HG03565 (cell line): ENCODE measurements at regions not wholly inside any gene's neighbourhood (a gene's known extent, or its start where the extent isn't known, plus 50 kb on each side); places are given as distances from the start of the nearest gene placed in this dataset.
"Not testable (repeated sequence)": the region's sequence is repeated elsewhere in the genome, so short reads cannot be mapped to it uniquely, and the experiment has no call there.

Experiments
- ATAC-seq: cut with Tn5 transposase; IDR thresholded peaks from one replicate; pipeline ENCODE4 v1.9.1; 2021; ENCODE audit warnings: mild to moderate bottlenecking, moderate library complexity; ENCODE audit not compliant: unreplicated experiment

DNA sequence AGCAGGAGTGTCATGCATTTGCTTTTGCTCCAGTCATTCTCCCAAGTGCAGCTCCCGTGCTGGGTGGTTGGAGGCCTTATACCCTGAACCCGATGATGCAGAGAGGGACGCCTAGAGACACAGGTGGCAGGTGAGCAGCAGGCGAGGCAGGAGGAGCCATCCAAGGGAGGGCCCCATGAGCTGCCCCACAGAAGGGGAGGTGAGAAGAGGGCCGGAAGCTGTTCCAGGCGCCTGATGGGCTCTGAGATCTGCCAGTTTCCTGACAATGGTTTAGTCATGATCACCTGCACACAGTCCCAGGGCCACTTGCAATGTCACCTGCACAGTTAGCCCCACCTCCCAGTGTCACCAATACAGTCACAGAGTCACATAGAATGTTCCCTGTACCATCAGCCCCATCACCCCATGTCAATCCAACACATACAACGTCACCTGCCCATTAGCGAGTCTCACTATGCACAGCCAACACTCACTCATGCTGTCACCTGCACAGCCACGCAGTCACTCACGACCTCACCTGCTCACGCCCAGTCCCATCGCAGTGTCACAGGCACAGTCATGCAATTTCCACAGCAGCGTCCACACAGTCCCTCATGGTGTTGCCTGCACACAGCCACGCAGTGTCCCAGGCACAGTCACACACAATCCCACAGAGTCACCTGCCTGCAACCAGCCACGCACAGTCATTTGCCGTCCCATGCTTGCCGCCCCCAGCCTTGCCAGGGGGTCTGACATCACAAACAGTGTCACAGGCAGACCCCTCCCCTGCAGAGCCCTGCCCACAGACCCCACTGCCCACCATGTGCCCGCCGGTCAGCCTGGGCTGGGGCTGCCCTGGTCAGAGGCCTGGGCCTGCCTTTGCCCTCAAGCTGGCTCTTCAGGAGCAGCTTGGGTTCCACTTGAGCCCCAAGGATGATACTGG, 113.4 kb downstream of the LHX2 start:
- no peak for ATAC-seq

DNA sequence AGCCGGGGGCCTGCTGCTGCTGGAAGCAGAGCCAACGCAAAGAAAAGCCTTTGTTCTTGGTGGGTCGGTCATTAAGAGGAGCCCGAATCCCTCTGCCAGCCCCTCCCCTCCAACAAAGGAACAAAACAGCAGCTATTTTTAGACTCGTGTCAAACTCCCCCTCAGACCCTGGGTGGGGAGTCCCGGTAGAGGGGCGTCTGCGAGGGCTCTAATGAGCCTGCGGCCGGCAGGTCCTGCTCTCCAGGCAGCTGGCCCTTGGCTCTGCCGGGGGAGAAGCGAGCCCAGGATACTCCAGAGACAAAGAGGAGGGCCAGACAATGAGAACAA, 114.0 kb downstream of the LHX2 start:
- ATAC-seq = no peak

DNA sequence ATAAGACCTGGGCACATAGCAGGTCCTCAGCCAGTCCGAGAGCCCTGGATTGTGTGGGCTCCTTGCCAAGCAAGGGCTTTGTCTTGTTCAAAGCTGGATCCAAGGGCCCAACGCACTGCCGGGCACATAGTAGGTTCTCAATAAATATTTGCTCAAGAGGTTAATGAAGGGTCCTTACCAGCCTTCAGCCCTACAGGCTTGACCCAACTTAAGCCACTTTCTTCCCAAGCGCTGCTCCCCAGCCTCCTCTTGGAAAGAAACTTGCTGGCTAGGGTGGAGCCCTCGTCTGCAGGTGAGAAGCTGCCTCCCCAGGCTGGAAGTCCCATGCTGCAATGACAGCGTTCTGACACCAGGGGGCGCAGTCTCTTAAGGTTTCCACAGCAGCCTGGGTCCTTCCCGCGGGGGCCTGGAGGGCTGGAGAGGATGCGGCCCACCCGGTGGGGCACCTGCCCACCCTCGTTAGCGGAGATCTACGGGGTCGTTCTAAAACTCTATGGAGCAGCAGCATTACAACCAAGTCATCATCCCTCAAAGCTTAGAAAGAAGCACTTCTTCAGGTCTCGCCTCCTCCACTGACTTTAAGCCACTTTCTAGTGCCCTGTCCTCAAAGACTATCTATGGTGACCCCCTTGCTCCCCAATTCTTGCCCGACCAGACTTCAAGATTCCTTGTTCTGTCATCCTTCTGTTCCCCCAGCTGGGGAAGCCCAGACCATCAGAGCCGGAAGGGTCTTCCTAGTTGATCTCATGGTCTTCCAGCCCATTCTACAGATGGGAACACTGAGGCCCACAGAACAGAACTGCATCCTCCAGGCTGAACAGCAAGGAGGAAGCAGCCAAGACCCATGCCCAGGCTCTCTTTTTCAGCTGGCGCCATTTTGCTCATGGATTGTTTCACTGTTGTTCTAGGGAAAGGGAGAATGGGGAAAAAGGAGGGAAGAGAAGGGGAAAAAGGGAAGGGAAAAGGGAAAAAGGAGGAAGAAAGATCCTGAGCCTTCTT, 115.4 kb downstream of the LHX2 start:
- no peak for ATAC-seq

DNA sequence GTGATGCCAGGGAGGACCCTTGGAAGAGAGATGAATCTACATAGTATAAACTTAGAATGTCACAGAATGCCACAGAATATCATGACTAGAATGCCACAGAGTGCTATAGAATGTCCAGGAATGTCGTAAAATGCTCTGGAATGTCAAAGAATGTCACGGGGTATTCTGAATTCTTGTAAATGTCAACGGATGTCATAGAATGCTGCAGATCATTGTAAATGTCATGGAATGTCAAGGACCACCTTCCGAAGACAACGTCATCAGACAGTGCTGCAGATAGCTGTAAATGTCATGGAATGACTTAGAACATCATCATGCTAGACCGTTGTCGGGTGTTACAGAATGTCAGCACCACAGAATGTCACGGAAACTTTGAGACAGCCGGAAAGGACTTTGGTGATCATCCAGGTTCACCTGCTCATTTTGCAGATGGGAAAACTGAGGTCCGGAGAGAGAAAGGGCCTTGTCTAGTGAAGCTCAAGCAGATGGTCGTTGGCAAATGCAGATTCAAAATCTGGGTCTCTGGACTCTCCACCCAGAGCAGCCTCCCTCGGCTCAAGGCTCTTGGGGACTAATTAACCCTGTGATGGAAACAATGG, 117.1 kb downstream of the LHX2 start:
- no peak for ATAC-seq

DNA sequence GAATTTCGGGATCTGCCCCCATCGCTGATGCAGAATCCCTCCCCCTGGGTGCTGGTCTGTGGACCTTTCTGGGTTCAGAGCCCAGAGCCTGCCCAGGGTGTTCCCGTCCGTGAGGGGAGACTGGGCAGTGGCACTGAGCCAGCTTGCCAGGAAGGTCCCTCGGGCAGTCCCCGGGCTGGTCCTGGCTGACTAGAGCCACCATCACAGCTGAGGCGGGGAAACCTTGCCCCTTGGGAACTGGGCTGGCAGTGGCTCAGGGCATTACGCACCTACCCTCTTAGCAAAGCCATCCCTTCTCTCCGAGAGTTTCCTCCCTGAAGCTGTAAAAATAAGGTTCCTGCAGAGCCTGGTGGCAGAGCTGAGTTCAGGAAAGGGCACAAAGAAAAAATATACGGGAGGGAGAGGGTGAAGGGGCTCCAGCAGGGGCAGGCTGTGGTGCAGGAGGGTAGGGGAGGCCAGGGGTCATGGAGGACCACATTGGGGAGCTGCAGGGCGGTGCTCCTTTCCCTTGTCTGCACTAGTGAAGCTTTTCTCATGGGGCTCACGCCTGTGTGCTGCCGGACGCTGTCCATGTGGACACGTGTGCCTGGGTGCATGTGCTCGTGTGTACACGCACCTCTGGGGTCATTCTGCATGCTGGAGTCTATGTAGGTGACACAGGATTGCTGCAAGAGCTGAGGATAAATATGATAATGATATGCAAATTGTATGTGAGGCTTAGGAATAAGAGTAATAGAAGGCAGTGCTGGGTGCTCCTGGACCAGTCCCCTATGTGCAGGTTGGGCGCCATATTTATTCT, 118.9 kb downstream of the LHX2 start:
- ATAC-seq = no peak

DNA sequence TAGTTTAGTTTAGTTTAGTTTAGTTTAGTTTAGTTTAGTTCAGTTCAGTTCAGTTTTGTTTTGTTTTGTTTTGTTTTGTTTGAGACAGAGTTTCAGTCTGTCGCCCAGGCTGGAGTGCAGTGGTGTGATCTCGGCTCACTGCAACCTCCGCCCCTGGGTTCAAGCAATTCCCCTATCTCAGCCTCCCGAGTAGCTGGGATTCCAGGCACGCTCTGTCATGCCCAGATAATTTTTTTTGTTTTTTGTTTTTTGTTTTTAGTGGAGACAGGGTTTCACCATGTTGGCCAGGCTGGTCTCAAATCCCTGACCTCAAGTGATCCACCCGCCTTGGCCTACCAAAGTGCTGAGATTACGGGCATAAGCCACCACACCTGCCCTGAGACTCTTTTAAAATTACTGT, 120.0 kb downstream of the LHX2 start:
- not testable (repeated sequence) for ATAC-seq

DNA sequence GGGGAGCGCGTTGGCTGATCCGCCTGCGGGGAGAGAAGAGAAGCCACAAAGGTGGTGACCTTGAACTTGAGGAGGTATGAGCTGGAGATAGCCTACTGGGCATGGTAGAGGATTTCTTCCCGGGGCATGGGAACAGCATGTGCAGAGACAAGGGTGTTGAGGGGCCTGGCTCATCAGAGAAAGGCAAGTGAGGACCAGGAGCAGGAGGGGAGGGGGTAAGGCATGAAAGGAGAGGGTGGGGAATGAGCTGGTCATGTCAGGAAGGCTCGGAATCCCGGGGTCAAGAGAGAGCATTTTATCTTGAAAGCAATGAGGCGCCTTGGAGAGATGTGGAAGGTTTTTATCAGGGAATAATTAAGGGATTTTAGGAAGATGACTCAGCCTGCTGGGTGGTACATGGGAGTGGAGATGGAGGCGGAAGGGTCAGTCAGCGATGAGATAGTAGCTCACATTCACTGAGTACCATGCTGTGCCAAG, 121.1 kb downstream of the LHX2 start:
- no peak for ATAC-seq

DNA sequence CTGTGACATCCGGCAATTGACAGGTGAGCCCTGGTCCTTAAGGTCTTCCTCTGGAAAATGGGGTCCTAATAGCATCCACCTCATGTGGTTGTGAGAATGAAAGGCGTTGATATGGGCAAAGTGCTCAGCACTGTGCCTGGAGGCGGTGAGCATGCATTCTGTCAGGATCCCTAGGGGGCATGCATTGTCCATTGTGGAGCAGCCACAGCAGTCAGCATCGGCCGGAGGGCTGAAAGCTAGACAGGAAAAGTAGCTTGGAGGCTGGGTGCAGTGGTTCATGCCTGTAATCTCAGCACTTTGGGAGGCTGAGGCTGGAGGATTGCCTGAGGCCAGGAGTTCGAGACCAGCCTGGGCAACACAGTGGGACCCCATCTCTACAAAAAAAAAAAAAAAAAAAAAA, 122.2 kb downstream of the LHX2 start:
- ATAC-seq = no peak

DNA sequence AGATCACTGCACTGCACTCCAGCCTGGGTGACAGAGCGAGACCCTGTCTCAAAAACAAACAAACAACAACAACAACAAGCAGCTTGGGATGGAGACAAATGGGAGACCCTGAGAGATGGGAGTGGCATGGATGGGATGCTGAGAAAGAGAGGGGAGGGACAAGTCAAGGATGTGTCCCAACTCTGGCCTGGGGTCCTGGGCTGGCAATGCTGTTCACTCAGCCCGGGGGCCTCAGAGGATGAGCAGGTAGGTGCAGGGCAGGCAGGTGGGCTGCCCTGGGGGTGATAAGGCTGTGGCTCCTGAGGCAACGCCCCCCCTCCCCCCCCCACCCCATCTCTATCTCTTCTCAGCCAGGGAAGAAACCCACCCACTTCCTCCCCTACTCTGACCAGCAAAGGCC, 123.0 kb downstream of the LHX2 start:
- no peak for ATAC-seq

DNA sequence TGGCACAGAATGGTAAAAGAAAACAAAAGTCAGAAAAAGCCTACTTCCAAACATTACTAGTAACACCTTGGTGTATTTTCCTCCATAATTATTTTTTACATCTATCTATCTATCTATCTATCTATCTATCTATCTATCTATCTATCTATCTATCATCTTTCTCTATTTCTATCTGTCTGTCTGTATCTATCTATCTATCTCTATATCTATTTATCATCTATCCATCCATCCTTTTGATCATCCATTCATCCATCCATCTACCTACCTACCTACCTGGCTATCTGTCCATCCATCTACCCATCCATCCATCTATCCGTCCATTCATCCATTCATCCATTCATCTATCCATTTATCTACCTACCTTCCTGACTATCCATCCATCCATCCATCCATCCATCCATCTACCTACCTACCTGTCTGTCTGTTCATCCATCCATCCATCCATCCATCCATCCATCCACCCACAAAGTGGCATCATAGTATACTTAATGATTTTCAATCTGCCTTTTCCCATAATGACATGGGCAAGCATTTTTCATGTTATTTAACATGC, 121.9 kb upstream of the NEK6 start:
- no peak for ATAC-seq

DNA sequence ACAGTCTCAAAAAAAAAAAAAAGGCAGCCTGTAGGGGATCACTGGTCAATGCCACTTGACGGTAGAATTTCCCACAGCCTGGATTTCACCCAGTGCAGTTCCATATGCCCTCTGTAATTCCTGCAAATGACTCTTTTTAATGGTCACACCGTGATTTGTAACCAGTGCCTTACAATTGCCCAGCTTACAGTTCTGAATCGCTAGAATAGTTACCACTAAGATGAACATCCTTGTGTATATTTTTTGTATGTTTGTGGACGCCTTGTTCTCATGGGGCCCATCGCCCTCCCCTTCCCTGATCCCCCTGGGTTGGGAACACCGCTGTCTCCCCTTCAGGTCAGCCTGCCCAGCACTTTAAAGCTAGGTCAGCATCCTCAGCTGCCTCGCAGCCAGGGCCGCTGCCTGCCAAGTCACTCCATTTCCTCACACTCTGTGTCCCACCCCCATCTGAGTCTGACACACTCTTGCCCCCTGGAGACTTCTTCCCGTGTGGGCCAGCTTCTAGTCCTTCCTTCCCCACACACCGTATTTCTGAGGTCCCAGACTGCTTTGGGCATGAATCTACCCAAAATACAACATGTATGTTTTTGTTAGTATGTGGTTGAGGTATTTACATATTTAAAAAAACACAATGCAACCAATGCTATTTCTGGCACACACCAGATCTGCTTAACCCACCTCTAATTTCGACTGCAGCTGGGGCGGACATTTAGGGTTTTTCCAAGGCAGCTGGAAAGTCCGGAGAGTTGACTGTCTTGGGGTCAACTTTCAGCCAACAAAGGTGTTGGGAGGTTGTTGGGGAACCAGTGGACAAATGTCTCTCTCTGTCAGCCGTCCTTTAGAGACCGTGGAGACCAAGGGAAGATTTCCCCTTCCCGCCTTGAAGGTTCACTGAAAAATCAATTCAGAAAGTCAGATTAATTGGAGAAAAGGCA, 120.5 kb upstream of the NEK6 start:
- peak; percentile 75 for ATAC-seq

DNA sequence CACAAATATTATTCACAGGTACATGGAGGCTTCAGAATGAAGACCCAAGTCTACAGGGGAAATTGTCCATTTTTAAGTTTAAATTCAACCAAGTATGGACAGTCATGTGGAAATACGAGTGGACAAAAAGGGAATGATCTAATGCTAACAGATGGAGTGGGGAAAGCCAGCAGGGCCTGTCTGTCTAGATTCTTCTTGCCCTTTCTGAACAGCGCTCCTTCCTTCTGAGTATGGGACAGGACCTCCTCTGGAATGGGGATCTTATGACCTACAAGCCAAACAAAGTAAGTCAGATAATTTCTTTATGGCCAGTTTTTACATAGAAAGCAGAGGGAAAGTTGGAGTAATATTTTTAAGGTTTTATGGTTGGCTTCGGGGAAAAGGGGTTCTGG, 119.8 kb upstream of the NEK6 start:
- no peak for ATAC-seq

DNA sequence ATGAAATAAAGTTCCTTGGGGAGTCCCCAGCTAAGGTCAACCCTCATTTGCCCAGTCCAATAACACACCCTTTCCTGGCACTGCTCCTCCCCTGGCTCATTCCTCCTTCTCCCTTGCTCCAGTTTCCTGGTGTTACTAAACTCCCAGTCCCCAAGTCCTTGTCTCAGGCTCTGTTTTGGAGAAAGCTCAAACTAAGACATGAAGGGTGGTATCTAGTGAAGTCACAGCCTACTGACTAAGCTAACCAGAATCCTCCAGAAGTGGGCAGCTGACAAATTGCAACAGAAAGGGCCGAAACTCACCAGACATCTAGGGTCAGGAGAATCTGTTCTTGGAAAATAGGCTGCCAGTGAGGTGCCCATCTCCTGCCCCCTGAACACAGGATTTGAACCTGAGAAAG, 118.7 kb upstream of the NEK6 start:
- ATAC-seq = no peak

DNA sequence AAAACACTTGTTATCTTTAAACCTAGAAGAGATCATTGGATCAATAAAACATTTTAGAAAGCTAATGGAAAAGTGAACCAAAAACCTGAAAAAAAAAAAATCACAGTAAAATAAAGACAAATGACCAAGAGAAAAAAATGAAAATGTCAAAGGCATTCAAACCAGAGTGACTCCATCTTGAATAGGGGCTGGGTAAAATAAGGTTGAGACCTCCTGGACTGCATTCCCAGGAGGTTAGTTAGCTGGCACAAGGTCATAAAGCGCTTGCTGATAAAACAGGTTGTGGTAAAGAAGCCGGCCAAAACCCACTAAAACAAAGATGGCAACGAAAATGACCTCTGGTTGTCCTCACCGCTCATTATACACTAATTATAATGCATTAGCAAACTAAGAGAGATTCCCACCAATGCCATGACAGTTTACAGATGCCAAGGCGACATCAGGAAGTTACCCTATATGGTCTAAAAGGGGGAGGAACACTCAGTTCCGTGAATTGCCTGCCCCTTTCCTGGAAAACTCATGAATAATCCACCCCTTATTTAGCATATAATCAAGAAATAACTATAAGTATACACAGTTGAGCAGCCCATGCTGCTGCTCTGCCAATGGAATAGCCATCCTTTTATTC, 116.7 kb upstream of the NEK6 start:
- no peak for ATAC-seq

DNA sequence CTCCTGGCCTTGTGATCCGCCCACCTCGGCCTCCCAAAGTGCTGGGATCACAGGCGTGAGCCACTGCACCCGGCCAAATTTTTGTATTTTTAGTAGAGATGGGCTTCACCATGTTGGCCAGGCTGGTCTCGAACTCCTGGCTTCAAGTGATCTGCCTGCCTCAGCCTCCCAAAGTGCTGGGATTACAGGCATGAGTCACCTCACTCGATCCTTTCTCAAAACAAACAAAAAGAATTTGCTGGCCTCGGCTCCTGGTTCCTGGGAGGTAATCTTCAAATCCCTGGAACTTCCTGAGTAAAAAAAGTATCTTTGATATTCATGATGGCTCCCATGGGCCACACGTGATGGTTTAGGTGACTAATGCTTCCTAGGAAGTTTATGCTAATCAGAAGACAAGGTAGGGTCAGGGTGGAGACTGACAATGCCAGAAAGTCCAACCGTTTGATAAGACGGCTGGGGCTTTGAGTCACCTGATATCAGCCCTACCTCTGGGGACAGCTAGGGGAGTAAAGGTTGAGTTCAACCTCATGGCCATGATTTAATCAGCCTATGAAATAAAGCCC, 113.1 kb upstream of the NEK6 start:
- ATAC-seq = not testable (repeated sequence)

DNA sequence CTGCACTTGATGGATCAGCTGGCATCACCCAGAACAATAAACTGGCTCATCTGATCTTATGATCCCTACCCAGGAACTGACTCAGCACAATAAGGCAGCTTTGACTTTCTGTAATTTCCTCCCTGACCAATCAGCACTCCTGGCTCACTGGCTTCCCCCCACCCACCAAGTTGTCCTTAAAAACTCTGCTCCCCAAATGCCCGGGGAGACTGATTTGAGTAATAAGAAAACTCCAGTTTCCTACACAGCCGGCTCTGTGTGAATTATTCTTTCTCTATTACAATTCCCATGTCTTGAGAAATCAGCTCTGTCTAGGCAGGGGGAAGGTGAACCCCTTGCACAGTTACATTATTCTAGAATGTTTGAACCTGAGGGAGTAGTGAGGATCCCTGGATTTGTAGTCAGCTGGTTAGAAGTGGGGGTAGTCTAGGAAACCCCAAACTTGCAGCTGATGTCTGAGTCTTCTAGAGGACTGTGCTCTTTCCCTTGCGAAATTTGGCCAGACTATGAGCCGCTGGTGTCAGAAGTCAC, 111.7 kb upstream of the NEK6 start:
- ATAC-seq = no peak

DNA sequence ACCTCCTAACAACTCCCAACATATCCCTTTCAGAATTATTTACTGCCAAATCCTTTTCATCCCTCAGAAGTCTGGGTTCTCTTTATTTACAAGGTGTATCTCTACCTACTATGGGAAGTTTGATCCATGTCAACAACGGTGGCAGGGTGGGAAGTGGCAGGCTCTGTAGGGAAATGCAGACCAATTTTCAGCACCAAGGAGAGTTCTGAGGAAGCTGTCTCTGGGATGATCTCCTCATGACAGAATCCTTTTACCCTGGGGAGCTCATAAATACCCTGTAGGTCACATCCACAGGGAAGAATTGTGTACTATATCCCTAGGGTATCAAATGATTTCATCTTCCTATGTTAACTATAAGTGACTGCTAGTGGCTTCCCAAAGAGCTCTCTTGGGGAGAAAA, 107.8 kb upstream of the NEK6 start:
- no peak for ATAC-seq

DNA sequence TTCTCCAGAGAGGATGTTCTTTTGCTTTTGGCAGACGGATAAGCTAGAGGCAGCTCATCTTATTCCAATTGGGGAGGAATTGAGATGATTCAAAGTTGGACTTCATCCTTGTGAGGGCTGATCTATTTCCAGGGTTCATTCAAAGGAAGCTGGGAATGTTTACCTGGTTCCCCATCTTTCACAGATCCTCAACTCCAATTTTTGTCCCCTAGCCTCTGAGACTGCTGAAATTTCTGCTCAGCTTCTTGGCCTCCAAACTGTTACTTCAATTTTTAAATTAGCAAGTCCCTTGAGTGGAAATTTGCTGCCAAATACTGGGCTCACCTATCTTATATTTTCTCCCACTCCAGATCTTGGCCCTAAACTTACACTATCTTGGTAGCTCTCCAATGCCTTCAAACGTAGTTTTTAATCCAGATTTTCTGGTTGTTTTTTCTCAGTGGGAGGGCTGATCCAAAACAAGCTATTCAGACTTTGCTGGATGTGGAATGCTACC, 93.9 kb upstream of the NEK6 start:
- ATAC-seq = no peak
